Skin of body (tissue), 1 donor: ENCODE measurements at regions not wholly inside any gene's neighbourhood (a gene's known extent, or its start where the extent isn't known, plus 50 kb on each side); places are given as distances from the start of the nearest gene placed in this dataset.
"Not testable (repeated sequence)": the region's sequence is repeated elsewhere in the genome, so short reads cannot be mapped to it uniquely, and the experiment has no call there.

Experiments
- DNase-seq: peaks from one replicate; lab custom pipeline; 2025; lab: John Stamatoyannopoulos, UW

GRCh38 chr7:159335181-159335926 lies 190.7 kb upstream of the VIPR2 start:
- not testable (repeated sequence) for DNase-seq

GRCh38 chr7:159332854-159333479 lies 188.3 kb upstream of the VIPR2 start:
- DNase-seq: not testable (repeated sequence)

GRCh38 chr7:159331462-159331861 lies 186.8 kb upstream of the VIPR2 start:
- no peak for DNase-seq

- DNase-seq: no peak
These were observed 185.2 kb upstream of the VIPR2 start for GRCh38 chr7:159329818-159330378.

GRCh38 chr7:159328096-159328495 lies 183.4 kb upstream of the VIPR2 start:
- DNase-seq: no peak

- DNase-seq: no peak
These were observed 178.7 kb upstream of the VIPR2 start for GRCh38 chr7:159323359-159323758.

- no peak for DNase-seq
These were observed 176.6 kb upstream of the VIPR2 start for GRCh38 chr7:159321278-159321677.

GRCh38 chr7:159318682-159319351 lies 174.2 kb upstream of the VIPR2 start:
- no peak for DNase-seq

GRCh38 chr7:159317294-159317693 lies 172.6 kb upstream of the VIPR2 start:
- DNase-seq: no peak

- DNase-seq: no peak
These were observed 166.5 kb upstream of the VIPR2 start for GRCh38 chr7:159311172-159311494.

GRCh38 chr7:159310457-159311171 lies 165.9 kb upstream of the VIPR2 start:
- no peak for DNase-seq

GRCh38 chr7:159309214-159309613 lies 164.5 kb upstream of the VIPR2 start:
- DNase-seq: not testable (repeated sequence)

GRCh38 chr7:159306012-159306411 lies 161.3 kb upstream of the VIPR2 start:
- no peak for DNase-seq

GRCh38 chr7:159305185-159305584 lies 160.5 kb upstream of the VIPR2 start:
- not testable (repeated sequence) for DNase-seq

GRCh38 chr7:159303510-159303909 lies 158.8 kb upstream of the VIPR2 start:
- DNase-seq: not testable (repeated sequence)

GRCh38 chr7:159296093-159296681 lies 151.5 kb upstream of the VIPR2 start:
- DNase-seq: no peak

GRCh38 chr7:159286487-159286886 lies 141.8 kb upstream of the VIPR2 start:
- DNase-seq: not testable (repeated sequence)

- DNase-seq: no peak
These were observed 136.9 kb upstream of the VIPR2 start for GRCh38 chr7:159281573-159281972.

GRCh38 chr7:159280008-159280407 lies 135.3 kb upstream of the VIPR2 start:
- DNase-seq: no peak

GRCh38 chr7:159272739-159273138 lies 128.1 kb upstream of the VIPR2 start:
- no peak for DNase-seq

- peak; percentile 1 for DNase-seq
These were observed 127.1 kb upstream of the VIPR2 start for GRCh38 chr7:159271781-159272180.
